ENCODE measurements at regions not wholly inside any gene's neighbourhood (a gene's known extent, or its start where the extent isn't known, plus 50 kb on each side); places are given as distances from the start of the nearest gene placed in this dataset.
A peak's percentile ranks its signal among the peaks of the same experiment; 100 is the strongest.

DNA sequence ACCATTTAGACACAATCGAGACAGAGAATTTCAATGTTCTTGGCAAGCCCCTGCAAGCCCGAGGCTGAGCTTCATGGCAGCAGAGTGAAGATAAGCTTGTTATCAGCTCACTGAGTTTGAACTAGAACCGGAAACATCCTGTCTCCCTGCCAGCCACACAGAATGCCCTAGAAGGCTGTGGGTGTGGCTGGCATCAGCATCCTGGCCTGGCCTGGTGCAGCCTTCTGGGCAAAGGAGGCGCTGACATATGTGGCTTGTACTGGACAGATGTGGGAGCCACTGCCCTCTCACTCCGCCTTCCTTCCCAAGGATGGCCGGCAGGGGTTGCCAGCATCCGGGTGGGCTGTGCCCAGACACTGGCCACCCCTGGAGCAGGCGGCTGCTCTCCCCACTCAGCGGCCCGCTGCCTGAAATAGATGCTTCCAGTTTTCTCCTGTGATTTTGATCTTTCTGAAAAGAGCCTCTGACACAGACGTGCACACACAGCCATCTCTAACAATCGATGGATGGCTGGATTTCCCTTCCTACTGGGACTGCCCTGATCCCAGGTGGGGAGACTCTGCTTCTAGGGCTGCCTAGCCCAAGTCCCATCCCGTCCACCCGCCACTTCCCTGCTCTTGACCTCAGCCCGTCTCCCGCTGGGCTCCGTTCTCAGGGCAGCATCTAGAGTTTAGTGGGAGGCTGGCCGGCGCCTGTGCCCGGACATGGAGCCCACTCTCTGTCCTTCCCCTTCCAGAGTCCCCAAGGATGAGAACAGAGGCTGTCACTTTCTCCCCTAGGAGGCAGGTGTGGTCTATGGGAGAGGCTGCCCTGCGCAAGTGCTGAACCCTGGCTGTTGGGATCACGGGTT, 149.7 kb downstream of the CTTN start (continued):
- TF ChIP-seq YY1 (IDR thresholded peaks at IDR 0.05; ENCODE audit: borderline replicate concordance in 1 of 3, control insufficient read depth in 1 of 3, extremely low read depth in 1 of 3, insufficient read depth in 3 of 3, insufficient read length in 1 of 3, insufficient replicate concordance in 2 of 3, low read depth in 1 of 3, low read length in 2 of 3) (no peak), PPARD (CRISPR knock-in tag; IDR thresholded peaks at IDR 0.05) (no peak)
- TF ChIP-seq, protein P1, sequence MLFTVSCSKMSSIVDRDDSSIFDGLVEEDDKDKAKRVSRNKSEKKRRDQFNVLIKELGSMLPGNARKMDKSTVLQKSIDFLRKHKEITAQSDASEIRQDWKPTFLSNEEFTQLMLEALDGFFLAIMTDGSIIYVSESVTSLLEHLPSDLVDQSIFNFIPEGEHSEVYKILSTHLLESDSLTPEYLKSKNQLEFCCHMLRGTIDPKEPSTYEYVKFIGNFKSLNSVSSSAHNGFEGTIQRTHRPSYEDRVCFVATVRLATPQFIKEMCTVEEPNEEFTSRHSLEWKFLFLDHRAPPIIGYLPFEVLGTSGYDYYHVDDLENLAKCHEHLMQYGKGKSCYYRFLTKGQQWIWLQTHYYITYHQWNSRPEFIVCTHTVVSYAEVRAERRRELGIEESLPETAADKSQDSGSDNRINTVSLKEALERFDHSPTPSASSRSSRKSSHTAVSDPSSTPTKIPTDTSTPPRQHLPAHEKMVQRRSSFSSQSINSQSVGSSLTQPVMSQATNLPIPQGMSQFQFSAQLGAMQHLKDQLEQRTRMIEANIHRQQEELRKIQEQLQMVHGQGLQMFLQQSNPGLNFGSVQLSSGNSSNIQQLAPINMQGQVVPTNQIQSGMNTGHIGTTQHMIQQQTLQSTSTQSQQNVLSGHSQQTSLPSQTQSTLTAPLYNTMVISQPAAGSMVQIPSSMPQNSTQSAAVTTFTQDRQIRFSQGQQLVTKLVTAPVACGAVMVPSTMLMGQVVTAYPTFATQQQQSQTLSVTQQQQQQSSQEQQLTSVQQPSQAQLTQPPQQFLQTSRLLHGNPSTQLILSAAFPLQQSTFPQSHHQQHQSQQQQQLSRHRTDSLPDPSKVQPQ (CRISPR knock-in tag; IDR thresholded peaks at IDR 0.05; ENCODE audit: borderline replicate concordance), result no peak

DNA sequence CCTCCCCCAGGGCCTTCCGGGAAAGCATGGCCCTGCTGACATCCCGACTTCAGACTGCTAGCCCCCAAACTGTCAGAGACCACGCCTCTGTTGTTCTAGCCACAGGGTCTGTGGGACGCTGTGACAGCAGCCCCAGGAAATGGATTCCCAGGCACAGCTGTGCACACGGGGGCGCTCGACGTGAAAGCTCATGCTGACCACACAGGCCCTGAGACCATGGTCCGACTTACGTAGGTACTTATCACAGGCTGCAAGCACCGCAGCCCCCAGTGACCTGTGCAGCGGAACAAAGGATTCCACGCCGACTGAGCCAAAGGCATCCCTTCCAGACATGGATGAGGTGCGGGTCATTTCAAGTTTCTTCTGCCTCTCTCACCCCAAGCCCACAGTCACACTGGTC, 150.6 kb downstream of the CTTN start:
- Histone ChIP-seq H3K9ac (ENCODE audit: insufficient read depth in 1 of 2, low read depth in 2 of 2, low read length in 2 of 2) (no peak overlapping the region), H4K20me1 (replicated peaks; ENCODE audit: control insufficient read depth, insufficient read depth, low read length) (peaks cover 10% of the 10 kb centered on the region), H3K79me2 (ENCODE audit: control insufficient read depth, insufficient read depth, low read length) (no peaks in the 10 kb centered on the region), H3K9me3 (replicated peaks; ENCODE audit: control insufficient read depth, insufficient read depth, low read depth, low read length) (no peaks in the 10 kb centered on the region), H3K27me3 (ENCODE audit: control insufficient read depth in 2 of 2, insufficient read depth in 2 of 2, low read length in 2 of 2) (peaks cover 35 to 93% of the 10 kb centered on the region in 2 experiments), H3K4me2 (ENCODE audit: insufficient read depth, low read length) (no peak overlapping the region), H3K9me1 (ENCODE audit: control insufficient read depth, insufficient read depth, low read length) (no peaks in the 10 kb centered on the region), H3K4me1 (replicated peaks in 1 of 2; ENCODE audit: control insufficient read depth in 2 of 2, insufficient read depth in 2 of 2, low read length in 2 of 2) (peaks cover 0 to 14% of the 10 kb centered on the region in 2 experiments; a peak in 2 of 5 replicates), H3K36me3 (ENCODE audit: control insufficient read depth, insufficient read depth, low read length) (no peaks in the 10 kb centered on the region), H3K27ac (ENCODE audit: extremely low read depth, low read depth, low read length) (no peak overlapping the region), H2AFZ (ENCODE audit: low read depth, low read length) (no peak overlapping the region), H3K4me3 (no peak overlapping the region)
- in situ Hi-C loops (cut with MboI), result no loop called here
- CTCF ChIA-PET (ENCODE audit: low intra/inter-chr PET ratio), result no interaction called here
- peak; percentile 92 for ATAC-seq
- intact Hi-C loops (cut with micrococcal nuclease), result loop anchor here (2.0 kb wide), 1 partner anchor 206 kb away; no protein-coding TSS in a partner anchor
- 3% methylated on average over 15 of the region's 15 CpGs for WGBS (ENCODE audit: insufficient coverage, low coverage, missing lambda C conversion rate)
- POLR2A ChIA-PET, result no interaction called here
- no peak for FAIRE-seq
- DNase-seq (ENCODE audit: extremely low read depth in 1 of 4, low spot score in 3 of 4), result peak; percentile 40 to 60 (median 50)
- no TSS peak for BruUV-seq (replicated peaks)
- TF ChIP-seq RAD21 (CRISPR knock-in tag; conservative IDR thresholded peaks at IDR 0.05 in 1 of 2, IDR thresholded peaks at IDR 0.05 in 1 of 2), result peak in 1 of 2 experiments; percentile 42; a peak in 1 of 4 replicates
- no peak for TF ChIP-seq ZNF764 (CRISPR knock-in tag; IDR thresholded peaks at IDR 0.05; ENCODE audit: low read depth)
- TF ChIP-seq, protein P2, sequence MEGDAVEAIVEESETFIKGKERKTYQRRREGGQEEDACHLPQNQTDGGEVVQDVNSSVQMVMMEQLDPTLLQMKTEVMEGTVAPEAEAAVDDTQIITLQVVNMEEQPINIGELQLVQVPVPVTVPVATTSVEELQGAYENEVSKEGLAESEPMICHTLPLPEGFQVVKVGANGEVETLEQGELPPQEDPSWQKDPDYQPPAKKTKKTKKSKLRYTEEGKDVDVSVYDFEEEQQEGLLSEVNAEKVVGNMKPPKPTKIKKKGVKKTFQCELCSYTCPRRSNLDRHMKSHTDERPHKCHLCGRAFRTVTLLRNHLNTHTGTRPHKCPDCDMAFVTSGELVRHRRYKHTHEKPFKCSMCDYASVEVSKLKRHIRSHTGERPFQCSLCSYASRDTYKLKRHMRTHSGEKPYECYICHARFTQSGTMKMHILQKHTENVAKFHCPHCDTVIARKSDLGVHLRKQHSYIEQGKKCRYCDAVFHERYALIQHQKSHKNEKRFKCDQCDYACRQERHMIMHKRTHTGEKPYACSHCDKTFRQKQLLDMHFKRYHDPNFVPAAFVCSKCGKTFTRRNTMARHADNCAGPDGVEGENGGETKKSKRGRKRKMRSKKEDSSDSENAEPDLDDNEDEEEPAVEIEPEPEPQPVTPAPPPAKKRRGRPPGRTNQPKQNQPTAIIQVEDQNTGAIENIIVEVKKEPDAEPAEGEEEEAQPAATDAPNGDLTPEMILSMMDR (IDR thresholded peaks at IDR 0.05 in 2 of 3, conservative IDR thresholded peaks at IDR 0.05 in 1 of 3; ENCODE audit: insufficient read depth in 2 of 3, low read depth in 1 of 3, low read length in 3 of 3), result peak; percentile 51 to 53 (median 52); a peak in 5 of 6 replicates
- TF ChIP-seq EHMT2 (IDR thresholded peaks at IDR 0.05), result no peak
- TF ChIP-seq SMC3 (conservative IDR thresholded peaks at IDR 0.05; ENCODE audit: insufficient read depth, low read depth, low read length), result 0 out of 2 replicates have a peak, but pooled peaks have one; percentile 23
- TF ChIP-seq, protein P3, sequence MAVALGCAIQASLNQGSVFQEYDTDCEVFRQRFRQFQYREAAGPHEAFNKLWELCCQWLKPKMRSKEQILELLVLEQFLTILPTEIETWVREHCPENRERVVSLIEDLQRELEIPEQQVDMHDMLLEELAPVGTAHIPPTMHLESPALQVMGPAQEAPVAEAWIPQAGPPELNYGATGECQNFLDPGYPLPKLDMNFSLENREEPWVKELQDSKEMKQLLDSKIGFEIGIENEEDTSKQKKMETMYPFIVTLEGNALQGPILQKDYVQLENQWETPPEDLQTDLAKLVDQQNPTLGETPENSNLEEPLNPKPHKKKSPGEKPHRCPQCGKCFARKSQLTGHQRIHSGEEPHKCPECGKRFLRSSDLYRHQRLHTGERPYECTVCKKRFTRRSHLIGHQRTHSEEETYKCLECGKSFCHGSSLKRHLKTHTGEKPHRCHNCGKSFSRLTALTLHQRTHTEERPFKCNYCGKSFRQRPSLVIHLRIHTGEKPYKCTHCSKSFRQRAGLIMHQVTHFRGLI (CRISPR knock-in tag; IDR thresholded peaks at IDR 0.05), result no peak
- TF ChIP-seq, protein P4, sequence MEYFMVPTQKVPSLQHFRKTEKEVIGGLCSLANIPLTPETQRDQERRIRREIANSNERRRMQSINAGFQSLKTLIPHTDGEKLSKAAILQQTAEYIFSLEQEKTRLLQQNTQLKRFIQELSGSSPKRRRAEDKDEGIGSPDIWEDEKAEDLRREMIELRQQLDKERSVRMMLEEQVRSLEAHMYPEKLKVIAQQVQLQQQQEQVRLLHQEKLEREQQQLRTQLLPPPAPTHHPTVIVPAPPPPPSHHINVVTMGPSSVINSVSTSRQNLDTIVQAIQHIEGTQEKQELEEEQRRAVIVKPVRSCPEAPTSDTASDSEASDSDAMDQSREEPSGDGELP (CRISPR knock-in tag; IDR thresholded peaks at IDR 0.05; ENCODE audit: borderline replicate concordance), result peak; percentile 27; the same call in 1 of the 2 replicates

Measured in K562 (cell line).